GM12878 (cell line): ENCODE measurements at regions not wholly inside any gene's neighbourhood (a gene's known extent, or its start where the extent isn't known, plus 50 kb on each side); places are given as distances from the start of the nearest gene placed in this dataset.

Experiments used
- ATAC-seq: fragments of 200-7000 bp; cut with Tn5 transposase; 3 replicates; pipeline ENCODE4 v1.9.1; 2020; ENCODE audit warnings: mild to moderate bottlenecking, moderate library complexity
- BruUV-seq: library from RNA; stranded (reverse); fragments of 400-500 nt; replicated peaks from 2 replicates; lab custom pipeline; 2021; lab: Mats Ljungman, UMichigan
- CTCF ChIA-PET: fragments of 300-600 bp; sonication (Branson Sonifier 250); formaldehyde crosslinking; extraction: SDS; loops from one replicate; lab custom pipeline; 2021; ENCODE audit warnings: inconsistent platforms; lab: Yijun Ruan, JAX
- POLR2A ChIA-PET: fragments of 350-600 bp; formaldehyde crosslinking; extraction: SDS; loops from one replicate; lab custom pipeline; 2021; ENCODE audit warnings: inconsistent platforms; lab: Charles Lee
- RAD21 ChIA-PET: fragments of 300-600 bp; sonication (Branson Sonifier 250); formaldehyde crosslinking; loops from one replicate; lab custom pipeline; 2023; ENCODE audit warnings: antibody characterized with exemption; ENCODE audit not compliant: unreplicated experiment; lab: Charles Lee
- SMC1A ChIA-PET: fragments of 300-600 bp; sonication (Branson Sonifier 250); formaldehyde crosslinking; loops from one replicate; lab custom pipeline; 2023; ENCODE audit not compliant: unreplicated experiment, uncharacterized antibody; lab: Charles Lee
- DNase-seq: peaks from one replicate; pipeline ENCODE4 v3.0.0-alpha.2; 2011; ENCODE audit warnings: low read depth, low spot score
- FAIRE-seq: peaks from 3 replicates; lab custom pipeline; 2011; peaks lifted over from hg19 to GRCh38; lab: Jason Lieb, UNC
- H2AFZ ChIP-seq: 2 replicates; pipeline ENCODE4 v1.6.0; 2011; ENCODE audit warnings: low read depth, low read length, control low read depth; ENCODE audit not compliant: control insufficient read depth
- H3K27ac ChIP-seq: 2 replicates; pipeline ENCODE4 v1.5.1; 2011; ENCODE audit warnings: control low read depth; ENCODE audit not compliant: control insufficient read depth, insufficient read depth
- H3K27me3 ChIP-seq, 2 experiments: replicated peaks in 1 of 2; 2 replicates each; pipeline versions ENCODE4 v1.6.0 to v1.6.1; 2011; ENCODE audit warnings: low read length in 1 of 2; ENCODE audit not compliant: control insufficient read depth in 2 of 2, insufficient read depth in 2 of 2
- H3K36me3 ChIP-seq, 2 experiments: 2 replicates each; pipeline ENCODE4 v1.5.1; 2011; ENCODE audit warnings: low read length in 1 of 2; ENCODE audit not compliant: control insufficient read depth in 2 of 2, insufficient read depth in 2 of 2
- H3K4me1 ChIP-seq: 2 replicates; pipeline ENCODE4 v1.6.1; 2011; ENCODE audit warnings: mild to moderate bottlenecking, low read length, moderate library complexity, mixed read lengths; ENCODE audit not compliant: control insufficient read depth, insufficient read depth
- H3K4me2 ChIP-seq: 2 replicates; pipeline ENCODE4 v1.6.0; 2011; ENCODE audit warnings: control low read depth; ENCODE audit not compliant: control insufficient read depth, insufficient read depth
- H3K4me3 ChIP-seq: fragments of 200-600 bp; sonication (generic); 2 replicates; pipeline ENCODE4 v1.5.1; 2016
- H3K79me2 ChIP-seq: 2 replicates; pipeline ENCODE4 v1.6.0; 2011; ENCODE audit warnings: low read length; ENCODE audit not compliant: control insufficient read depth, insufficient read depth
- H3K9ac ChIP-seq: 2 replicates; pipeline ENCODE4 v1.8.0; 2011; ENCODE audit warnings: low read length, control low read depth, mixed read lengths; ENCODE audit not compliant: control insufficient read depth, insufficient read depth
- H3K9me3 ChIP-seq: replicated peaks from 3 replicates; pipeline ENCODE4 v1.5.1; 2011; ENCODE audit warnings: mild to moderate bottlenecking, low read length; ENCODE audit not compliant: control insufficient read depth, insufficient read depth
- H4K20me1 ChIP-seq: 2 replicates; pipeline ENCODE4 v1.6.0; 2011; ENCODE audit not compliant: control insufficient read depth, insufficient read depth
- CHD1 ChIP-seq: IDR thresholded peaks from 2 replicates; pipeline ENCODE4 v1.6.1; 2012; ENCODE audit warnings: low read depth, low read length, improper control_type of control experiment
- CTCF ChIP-seq, 3 experiments: IDR thresholded peaks in 2 of 3; conservative IDR thresholded peaks in 1 of 3; 2 replicates each; pipeline ENCODE4 v1.5.1; 2011; ENCODE audit warnings: low read depth in 3 of 3, low read length in 3 of 3, mild to moderate bottlenecking in 3 of 3, control low read depth in 2 of 3, moderate library complexity in 2 of 3, inconsistent platforms in 1 of 3, mixed read lengths in 1 of 3; ENCODE audit not compliant: control insufficient read depth in 2 of 3, insufficient read depth in 1 of 3; ENCODE audit errors: extremely low read depth in 1 of 3
- RBBP5 ChIP-seq: fragments of 200-600 bp; sonication (generic); conservative IDR thresholded peaks from 2 replicates; pipeline ENCODE4 v1.6.1; 2016
- RCOR1 ChIP-seq: conservative IDR thresholded peaks from 2 replicates; pipeline ENCODE4 v1.6.1; 2012; ENCODE audit warnings: low read depth, low read length, improper control_type of control experiment
- WGBS: methylation state at CpG from one replicate; pipeline ENCODE4 v1.1.6; 2016; ENCODE audit warnings: low lambda C conversion rate; ENCODE audit not compliant: insufficient replicate concordance, insufficient coverage; ENCODE audit errors: missing lambda C conversion rate; 5-methylcytosine and 5-hydroxymethylcytosine counted together
- in situ Hi-C: fragments of 300-500 bp; cut with MboI; formaldehyde crosslinking; loops from 9 replicates; pipeline ENCODE4 v1.14.3; 2018; ENCODE audit warnings: mixed read lengths
- intact Hi-C: fragments of 100-400 bp; cut with micrococcal nuclease; formaldehyde crosslinking; loops from one replicate; pipeline ENCODE4 v1.14.2; 2022; ENCODE audit not compliant: unreplicated experiment

GRCh38 chr1:14413819-14414490 is 184.5 kb upstream of the KAZN start:
- POLR2A ChIA-PET, result no interaction called here
- SMC1A ChIA-PET, result no interaction called here
- no peak for DNase-seq
- Histone ChIP-seq H3K9me3 (no peaks in the 10 kb centered on the region), H3K4me1 (no peaks in the 10 kb centered on the region), H3K79me2 (no peaks in the 10 kb centered on the region), H3K4me2 (no peak overlapping the region), H4K20me1 (no peaks in the 10 kb centered on the region), H3K9ac (no peak overlapping the region), H3K27me3 (no peaks in the 10 kb centered on the region), H3K36me3 (no peaks in the 10 kb centered on the region), H3K27ac (no peak overlapping the region), H2AFZ (no peak overlapping the region), H3K4me3 (no peak overlapping the region)
- ATAC-seq, result no peak
- in situ Hi-C loops, result no loop called here
- FAIRE-seq, result no peak
- WGBS, result 2% methylated on average over 5 of the region's 5 CpGs
- CTCF ChIA-PET, result no interaction called here
- no peak for TF ChIP-seq RBBP5
- RAD21 ChIA-PET, result no interaction called here
- no TSS peak for BruUV-seq
- intact Hi-C loops, result no loop called here

- Histone ChIP-seq H3K36me3 (no peaks in the 10 kb centered on the region), H3K9me3 (no peaks in the 10 kb centered on the region; the same call in 2 of the 3 replicates), H3K4me1 (no peaks in the 10 kb centered on the region), H3K27me3 (no peaks in the 10 kb centered on the region), H3K9ac (no peak overlapping the region), H4K20me1 (no peaks in the 10 kb centered on the region), H3K4me2 (no peak overlapping the region), H3K4me3 (no peak overlapping the region), H3K27ac (no peak overlapping the region), H3K79me2 (no peaks in the 10 kb centered on the region), H2AFZ (no peak overlapping the region)
- intact Hi-C loops (no loop called here), in situ Hi-C loops (no loop called here)
- ChIA-PET POLR2A (no interaction called here), CTCF (no interaction called here), RAD21 (no interaction called here), SMC1A (interaction anchor here (1.4 kb wide), 1 partner anchor 13 kb away, joined by 3 read pairs; no protein-coding TSS in a partner anchor)
- DNase-seq (no peak), ATAC-seq (no peak), FAIRE-seq (no peak)
- TF ChIP-seq CHD1 (no peak), RCOR1 (no peak), CTCF (IDR thresholded peaks at IDR 0.05 in 2 of 3, conservative IDR thresholded peaks at IDR 0.05 in 1 of 3; ENCODE audit: control insufficient read depth in 2 of 3, extremely low read depth in 1 of 3, insufficient read depth in 1 of 3, low read depth in 3 of 3, low read length in 3 of 3) (peak in 2 of 3 experiments; percentile 10 to 11; a peak in 1 of 6 replicates)
- no TSS peak for BruUV-seq
- WGBS, result 24% methylated on average over 3 of the region's 3 CpGs
Measured at GRCh38 chr1:14415396-14415795, 183.1 kb upstream of the KAZN start.
